Vagina (tissue), 2 donors: ENCODE measurements at regions not wholly inside any gene's neighbourhood (a gene's known extent, or its start where the extent isn't known, plus 50 kb on each side); places are given as distances from the start of the nearest gene placed in this dataset.

Experiments used
- POLR2A ChIP-seq, 2 donors: fragments of 450-650 bp; IDR thresholded peaks; one replicate each; pipeline ENCODE4 v1.6.1; 2017; ENCODE audit warnings: antibody characterized with exemption in 2 of 2, mild to moderate bottlenecking in 2 of 2, moderate library complexity in 2 of 2
- POLR2AphosphoS5 ChIP-seq, 2 donors: sonication (generic); formaldehyde crosslinking; IDR thresholded peaks; one replicate each; pipeline ENCODE4 v1.9.0; 2017; ENCODE audit warnings: antibody characterized with exemption in 2 of 2, mild to moderate bottlenecking in 2 of 2, low read depth in 1 of 2; ENCODE audit not compliant: insufficient read depth in 1 of 2
- TF ChIP-seq, protein P1 (sequence below), 3 experiments: fragments of 450-650 bp in 2 of 3; fragments of 200-600 bp in 1 of 3; sonication (generic) in 1 of 3; IDR thresholded peaks; one replicate each; pipeline ENCODE4 v1.5.1; 2017 to 2019; ENCODE audit warnings: antibody characterized with exemption in 3 of 3, mild to moderate bottlenecking in 2 of 3, moderate library complexity in 2 of 3

DNA sequence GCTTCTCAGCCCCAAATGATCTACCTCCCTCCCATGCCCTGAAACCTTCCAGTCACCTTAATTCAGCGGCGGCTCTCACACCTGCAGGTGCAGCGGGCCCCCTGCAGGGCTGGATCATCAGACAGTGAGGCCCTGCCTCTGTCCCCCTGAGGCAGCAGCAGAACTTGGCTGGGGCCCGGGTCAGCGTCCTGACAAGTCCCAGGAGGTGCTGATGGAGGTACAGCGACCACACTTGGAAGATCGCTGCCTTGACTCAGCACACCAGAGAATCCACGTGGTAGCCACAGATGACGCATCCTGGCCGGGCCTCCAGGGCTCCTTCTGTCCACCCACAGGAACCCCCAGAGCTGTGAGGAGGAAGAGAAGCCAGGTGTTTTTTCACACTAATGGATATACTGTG is 116.4 kb upstream of the THBS2 start:
- TF ChIP-seq, protein P1, sequence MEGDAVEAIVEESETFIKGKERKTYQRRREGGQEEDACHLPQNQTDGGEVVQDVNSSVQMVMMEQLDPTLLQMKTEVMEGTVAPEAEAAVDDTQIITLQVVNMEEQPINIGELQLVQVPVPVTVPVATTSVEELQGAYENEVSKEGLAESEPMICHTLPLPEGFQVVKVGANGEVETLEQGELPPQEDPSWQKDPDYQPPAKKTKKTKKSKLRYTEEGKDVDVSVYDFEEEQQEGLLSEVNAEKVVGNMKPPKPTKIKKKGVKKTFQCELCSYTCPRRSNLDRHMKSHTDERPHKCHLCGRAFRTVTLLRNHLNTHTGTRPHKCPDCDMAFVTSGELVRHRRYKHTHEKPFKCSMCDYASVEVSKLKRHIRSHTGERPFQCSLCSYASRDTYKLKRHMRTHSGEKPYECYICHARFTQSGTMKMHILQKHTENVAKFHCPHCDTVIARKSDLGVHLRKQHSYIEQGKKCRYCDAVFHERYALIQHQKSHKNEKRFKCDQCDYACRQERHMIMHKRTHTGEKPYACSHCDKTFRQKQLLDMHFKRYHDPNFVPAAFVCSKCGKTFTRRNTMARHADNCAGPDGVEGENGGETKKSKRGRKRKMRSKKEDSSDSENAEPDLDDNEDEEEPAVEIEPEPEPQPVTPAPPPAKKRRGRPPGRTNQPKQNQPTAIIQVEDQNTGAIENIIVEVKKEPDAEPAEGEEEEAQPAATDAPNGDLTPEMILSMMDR (IDR thresholded peaks at IDR 0.05): no peak
- no peak for TF ChIP-seq POLR2A (IDR thresholded peaks at IDR 0.05)
- TF ChIP-seq POLR2AphosphoS5 (IDR thresholded peaks at IDR 0.05; ENCODE audit: insufficient read depth in 1 of 2, low read depth in 1 of 2): no peak
